Epithelial cell of esophagus (primary cell): ENCODE measurements at regions not wholly inside any gene's neighbourhood (a gene's known extent, or its start where the extent isn't known, plus 50 kb on each side); places are given as distances from the start of the nearest gene placed in this dataset.
"Not testable (repeated sequence)": the region's sequence is repeated elsewhere in the genome, so short reads cannot be mapped to it uniquely, and the experiment has no call there.

ENCODE experiments used
- DNase-seq: peaks from one replicate; pipeline ENCODE4 v3.0.0; 2010; ENCODE audit warnings: low read depth
- H3K4me3 ChIP-seq: 2 replicates; pipeline ENCODE4 v1.5.1; 2011; ENCODE audit warnings: mild to moderate bottlenecking, low read length, control low read depth
- TF ChIP-seq, protein P1 (sequence below): IDR thresholded peaks from 2 replicates; pipeline ENCODE4 v1.5.1; 2011; ENCODE audit warnings: low read depth, mild to moderate bottlenecking, low read length, control low read depth, inconsistent platforms; ENCODE audit not compliant: insufficient read depth; ENCODE audit errors: missing control alignments

DNA sequence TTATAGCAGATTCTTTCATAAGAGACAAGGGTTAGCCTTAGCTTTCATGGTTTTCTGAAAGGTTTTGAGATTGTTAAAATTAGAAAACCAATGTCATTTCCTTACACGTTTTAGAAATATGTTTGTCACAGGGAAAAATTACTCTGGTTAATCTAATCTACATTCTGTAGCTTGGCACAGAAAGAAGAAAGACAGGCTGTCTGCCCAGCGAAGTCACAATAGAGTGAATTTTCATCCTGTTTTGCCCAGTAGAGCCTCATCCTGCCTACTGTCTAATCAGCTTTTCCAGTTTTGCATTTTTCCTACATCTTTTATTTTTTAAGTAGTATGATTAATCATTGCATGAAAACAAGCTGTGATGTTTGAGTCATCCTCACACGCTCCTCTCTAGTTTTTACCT, 688.8 kb downstream of the MTRR start:
- H3K4me3 ChIP-seq = no peak overlapping the region
- TF ChIP-seq, protein P1, sequence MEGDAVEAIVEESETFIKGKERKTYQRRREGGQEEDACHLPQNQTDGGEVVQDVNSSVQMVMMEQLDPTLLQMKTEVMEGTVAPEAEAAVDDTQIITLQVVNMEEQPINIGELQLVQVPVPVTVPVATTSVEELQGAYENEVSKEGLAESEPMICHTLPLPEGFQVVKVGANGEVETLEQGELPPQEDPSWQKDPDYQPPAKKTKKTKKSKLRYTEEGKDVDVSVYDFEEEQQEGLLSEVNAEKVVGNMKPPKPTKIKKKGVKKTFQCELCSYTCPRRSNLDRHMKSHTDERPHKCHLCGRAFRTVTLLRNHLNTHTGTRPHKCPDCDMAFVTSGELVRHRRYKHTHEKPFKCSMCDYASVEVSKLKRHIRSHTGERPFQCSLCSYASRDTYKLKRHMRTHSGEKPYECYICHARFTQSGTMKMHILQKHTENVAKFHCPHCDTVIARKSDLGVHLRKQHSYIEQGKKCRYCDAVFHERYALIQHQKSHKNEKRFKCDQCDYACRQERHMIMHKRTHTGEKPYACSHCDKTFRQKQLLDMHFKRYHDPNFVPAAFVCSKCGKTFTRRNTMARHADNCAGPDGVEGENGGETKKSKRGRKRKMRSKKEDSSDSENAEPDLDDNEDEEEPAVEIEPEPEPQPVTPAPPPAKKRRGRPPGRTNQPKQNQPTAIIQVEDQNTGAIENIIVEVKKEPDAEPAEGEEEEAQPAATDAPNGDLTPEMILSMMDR = no peak

DNA sequence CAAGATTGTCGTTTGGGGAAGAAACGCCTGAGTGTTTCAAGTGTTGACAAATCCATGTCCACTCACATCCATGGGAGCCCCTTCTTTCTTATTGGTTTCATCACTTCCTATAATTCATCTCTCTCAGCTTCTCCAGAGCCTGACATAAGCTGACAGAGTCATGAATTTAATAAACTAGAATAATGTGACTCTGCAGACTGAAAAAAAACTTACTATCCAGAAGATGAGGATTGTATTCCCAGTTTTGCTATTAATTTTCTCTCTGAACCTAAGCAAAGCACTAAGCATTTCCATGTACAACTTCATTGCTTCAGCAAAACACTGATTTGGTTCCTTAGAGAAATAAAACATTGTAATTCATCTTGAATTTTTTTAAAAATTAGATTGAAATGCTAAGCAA, 691.8 kb downstream of the MTRR start:
- H3K4me3 ChIP-seq = no peak overlapping the region
- TF ChIP-seq, protein P1 = no peak
- no peak for DNase-seq

More for the DNA sequence above, 688.8 kb downstream of the MTRR start:
- peak; percentile 44 for DNase-seq

DNA sequence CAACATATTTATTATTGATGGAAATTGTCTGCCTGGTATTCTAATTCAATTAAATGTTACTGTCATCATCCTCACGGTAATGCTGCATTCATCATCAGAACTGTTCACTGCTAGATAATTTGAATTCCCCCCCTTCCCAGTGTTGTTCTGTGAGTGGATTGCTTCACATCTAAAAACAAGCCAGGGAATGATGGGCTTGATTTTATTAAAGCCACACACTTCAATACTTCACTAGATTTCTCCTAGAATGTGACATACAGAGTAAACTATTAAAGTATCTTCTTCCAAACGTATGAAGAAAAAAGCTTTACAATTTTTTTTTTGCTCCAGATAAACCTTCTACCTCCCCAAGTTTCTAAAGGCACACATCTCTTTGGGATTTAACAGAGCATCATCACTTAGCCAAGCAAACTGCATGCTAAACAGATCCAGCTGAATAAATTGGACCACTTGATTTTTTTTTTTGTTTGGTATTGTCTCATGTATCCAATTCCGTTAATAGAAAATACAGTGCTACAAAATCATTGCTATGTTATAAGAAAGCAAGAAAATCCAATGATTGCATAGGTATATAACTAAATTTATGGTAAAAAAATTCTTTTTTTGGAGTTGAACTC, 692.4 kb downstream of the MTRR start:
- TF ChIP-seq, protein P1 = no peak
- no peak for DNase-seq
- H3K4me3 ChIP-seq = no peak overlapping the region

DNA sequence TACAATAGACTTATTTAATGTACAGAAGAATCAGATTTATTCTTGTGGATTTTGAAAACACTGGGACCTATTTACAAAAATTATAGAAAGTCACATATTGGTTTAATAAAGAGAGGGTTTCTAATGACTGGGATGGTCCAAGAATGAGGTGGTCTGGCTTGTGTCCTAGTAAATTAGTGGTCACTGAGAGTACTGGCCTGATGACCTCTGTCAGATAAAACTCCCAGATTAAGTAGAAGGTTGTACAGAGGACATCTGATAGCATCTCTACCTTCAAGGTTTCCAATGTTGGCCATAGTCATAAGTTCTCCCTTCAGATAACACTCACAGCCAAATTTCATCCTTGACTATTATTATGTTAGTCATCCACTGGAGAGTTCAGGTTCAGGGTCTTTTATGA, 692.9 kb downstream of the MTRR start:
- no peak for DNase-seq
- TF ChIP-seq, protein P1 = no peak
- no peak overlapping the region for H3K4me3 ChIP-seq

DNA sequence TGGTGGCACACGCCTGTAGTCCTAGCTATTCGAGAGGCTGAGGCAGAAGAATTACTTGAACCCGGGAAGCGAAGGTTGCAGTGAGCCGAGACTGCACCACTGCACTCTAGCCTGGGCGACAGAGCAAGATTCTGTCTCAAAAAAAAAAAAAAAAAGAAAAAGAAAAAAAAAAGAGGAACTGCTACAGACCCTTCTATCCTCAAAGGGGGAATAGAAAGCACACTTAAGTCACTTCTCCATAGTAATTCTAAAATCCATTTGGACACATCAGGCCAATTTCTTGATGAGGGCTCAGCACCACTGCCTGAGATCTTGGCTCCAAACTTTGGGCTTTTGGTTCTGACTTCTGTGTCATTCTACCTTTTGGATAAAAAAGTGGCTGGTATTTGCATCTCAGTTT, 694.6 kb downstream of the MTRR start:
- not testable (repeated sequence) for DNase-seq, H3K4me3 ChIP-seq

DNA sequence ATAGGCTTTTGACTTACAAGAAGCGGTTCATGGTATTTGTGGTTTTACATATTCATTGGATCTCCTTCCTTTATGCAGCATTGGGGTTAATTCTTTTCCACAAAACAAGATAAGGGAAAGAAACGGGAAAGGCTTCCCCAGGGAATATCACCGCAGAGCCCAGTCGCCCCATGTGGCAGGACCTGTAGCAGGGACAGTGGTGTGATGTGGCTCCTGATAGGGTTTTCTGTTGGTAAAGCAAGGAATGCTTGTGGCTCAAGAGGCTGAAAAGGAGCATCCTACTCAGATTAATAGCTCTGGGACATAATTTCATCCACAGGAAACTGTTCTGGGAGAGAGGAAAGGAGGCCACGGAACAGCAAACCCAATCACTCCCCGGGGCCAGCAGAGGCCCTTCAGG, 699.9 kb downstream of the MTRR start:
- no peak overlapping the region for H3K4me3 ChIP-seq
- TF ChIP-seq, protein P1 = no peak
- DNase-seq = no peak

DNA sequence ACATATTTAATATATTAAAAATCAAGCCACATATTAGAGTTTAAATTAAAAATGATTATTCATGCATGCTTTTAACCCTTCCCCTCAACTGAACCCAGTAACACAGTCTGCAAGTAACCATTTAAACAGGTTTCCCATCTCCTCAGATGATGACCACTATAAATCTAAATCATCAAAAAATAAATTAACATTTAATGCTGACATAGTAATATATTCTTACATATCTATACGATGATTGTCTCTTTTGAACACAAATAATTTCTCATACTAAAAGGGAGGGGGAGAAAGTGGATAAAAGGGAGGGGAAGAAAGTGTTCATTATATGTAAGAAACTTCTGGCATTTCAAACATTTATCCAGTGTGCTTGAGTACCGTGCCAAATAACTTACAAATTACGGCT, 701.6 kb downstream of the MTRR start:
- no peak for DNase-seq
- TF ChIP-seq, protein P1 = no peak
- no peak overlapping the region for H3K4me3 ChIP-seq
